ENCODE measurements at regions not wholly inside any gene's neighbourhood (a gene's known extent, or its start where the extent isn't known, plus 50 kb on each side); places are given as distances from the start of the nearest gene placed in this dataset.

- Mint-ChIP-seq H3K27ac (ENCODE audit: unreplicated experiment) (no peak overlapping the region), H3K36me3 (ENCODE audit: insufficient read depth, unreplicated experiment) (no peaks in the 10 kb centered on the region), H3K9me3 (ENCODE audit: unreplicated experiment) (peaks cover 36% of the 10 kb centered on the region), H3K27me3 (ENCODE audit: insufficient read depth, unreplicated experiment) (peaks cover 3% of the 10 kb centered on the region), H3K4me3 (ENCODE audit: unreplicated experiment) (no peak overlapping the region), H3K4me1 (ENCODE audit: low read depth, unreplicated experiment) (no peaks in the 10 kb centered on the region)
- Histone ChIP-seq H3K9me3 (peaks cover 10% of the 10 kb centered on the region; the same call in 1 of the 2 replicates), H3K27me3 (replicated peaks; ENCODE audit: control insufficient read depth, insufficient read depth, low read length) (peaks cover under 1% of the 10 kb centered on the region), H3K36me3 (ENCODE audit: control insufficient read depth, insufficient read depth, low read length) (no peaks in the 10 kb centered on the region), H3K4me1 (no peaks in the 10 kb centered on the region), H3K4me3 (ENCODE audit: low read depth, low read length) (no peak overlapping the region)
- no peak for DNase-seq
- no TSS peak for BruUV-seq (replicated peaks)
- TF ChIP-seq CTCF (IDR thresholded peaks at IDR 0.05; ENCODE audit: insufficient read depth in 1 of 2, low read depth in 1 of 2, low read length in 1 of 2, severe bottlenecking in 1 of 2, unreplicated experiment in 1 of 2): no peak
- CTCF ChIA-PET: no interaction called here
- intact Hi-C loops (cut with micrococcal nuclease; ENCODE audit: unreplicated experiment): no loop called here
- POLR2A ChIA-PET: no interaction called here
Measured at GRCh38 chr16:79665970-79666369, 65.4 kb upstream of the MAF start.

- H3K4me1 ChIP-seq: no peaks in the 10 kb centered on the region
- peaks cover 29% of the 10 kb centered on the region for H3K9me3 Mint-ChIP-seq (ENCODE audit: unreplicated experiment)
- intact Hi-C loops (cut with micrococcal nuclease; ENCODE audit: unreplicated experiment): no loop called here
- no peak for DNase-seq
- H3K27me3 ChIP-seq (replicated peaks; ENCODE audit: control insufficient read depth, insufficient read depth, low read length): no peaks in the 10 kb centered on the region
- H3K27ac Mint-ChIP-seq (ENCODE audit: unreplicated experiment): no peak overlapping the region
- BruUV-seq (replicated peaks): no TSS peak
- H3K36me3 ChIP-seq (ENCODE audit: control insufficient read depth, insufficient read depth, low read length): no peaks in the 10 kb centered on the region
- peaks cover 10% of the 10 kb centered on the region; the same call in 1 of the 2 replicates for H3K9me3 ChIP-seq
- no peak for TF ChIP-seq CTCF (IDR thresholded peaks at IDR 0.05; ENCODE audit: insufficient read depth in 1 of 2, low read depth in 1 of 2, low read length in 1 of 2, severe bottlenecking in 1 of 2, unreplicated experiment in 1 of 2)
- H3K27me3 Mint-ChIP-seq (ENCODE audit: insufficient read depth, unreplicated experiment): no peaks in the 10 kb centered on the region
- no peaks in the 10 kb centered on the region for H3K36me3 Mint-ChIP-seq (ENCODE audit: insufficient read depth, unreplicated experiment)
- H3K4me3 ChIP-seq (ENCODE audit: low read depth, low read length): no peak overlapping the region
- no peak overlapping the region for H3K4me3 Mint-ChIP-seq (ENCODE audit: unreplicated experiment)
- no peaks in the 10 kb centered on the region for H3K4me1 Mint-ChIP-seq (ENCODE audit: low read depth, unreplicated experiment)
- ChIA-PET POLR2A (no interaction called here), CTCF (no interaction called here)
Measured at GRCh38 chr16:79664407-79664806, 63.9 kb upstream of the MAF start.

GRCh38 chr16:79662669-79663313 is 62.3 kb upstream of the MAF start:
- H3K27me3 Mint-ChIP-seq (ENCODE audit: insufficient read depth, unreplicated experiment): no peaks in the 10 kb centered on the region

More at GRCh38 chr16:79662669-79663313, 62.3 kb upstream of the MAF start:
- ChIA-PET POLR2A (no interaction called here), CTCF (no interaction called here)
- no peak for TF ChIP-seq CTCF (IDR thresholded peaks at IDR 0.05; ENCODE audit: insufficient read depth in 1 of 2, low read depth in 1 of 2, low read length in 1 of 2, severe bottlenecking in 1 of 2, unreplicated experiment in 1 of 2)
- intact Hi-C loops (cut with micrococcal nuclease; ENCODE audit: unreplicated experiment): no loop called here
- Histone ChIP-seq H3K27me3 (replicated peaks; ENCODE audit: control insufficient read depth, insufficient read depth, low read length) (no peaks in the 10 kb centered on the region), H3K4me3 (ENCODE audit: low read depth, low read length) (no peak overlapping the region), H3K9me3 (peaks cover 4% of the 10 kb centered on the region; the same call in 1 of the 2 replicates), H3K4me1 (no peaks in the 10 kb centered on the region), H3K36me3 (ENCODE audit: control insufficient read depth, insufficient read depth, low read length) (no peaks in the 10 kb centered on the region)
- H3K4me1 Mint-ChIP-seq (ENCODE audit: low read depth, unreplicated experiment): no peaks in the 10 kb centered on the region
- no peaks in the 10 kb centered on the region for H3K36me3 Mint-ChIP-seq (ENCODE audit: insufficient read depth, unreplicated experiment)
- DNase-seq: no peak
- peaks cover 26% of the 10 kb centered on the region for H3K9me3 Mint-ChIP-seq (ENCODE audit: unreplicated experiment)
- BruUV-seq (replicated peaks): no TSS peak
- H3K27ac Mint-ChIP-seq (ENCODE audit: unreplicated experiment): no peak overlapping the region
- no peak overlapping the region for H3K4me3 Mint-ChIP-seq (ENCODE audit: unreplicated experiment)

Data from Caco-2 (cell line).